GM12873 (cell line): ENCODE measurements at regions not wholly inside any gene's neighbourhood (a gene's known extent, or its start where the extent isn't known, plus 50 kb on each side); places are given as distances from the start of the nearest gene placed in this dataset.

Source experiments
- TF ChIP-seq, protein P1 (sequence below): IDR thresholded peaks from 2 replicates; pipeline ENCODE4 v1.5.1; 2012; ENCODE audit warnings: low read depth, mild to moderate bottlenecking, moderate library complexity, low read length, control low read depth; ENCODE audit not compliant: insufficient read depth; ENCODE audit errors: missing control alignments

DNA sequence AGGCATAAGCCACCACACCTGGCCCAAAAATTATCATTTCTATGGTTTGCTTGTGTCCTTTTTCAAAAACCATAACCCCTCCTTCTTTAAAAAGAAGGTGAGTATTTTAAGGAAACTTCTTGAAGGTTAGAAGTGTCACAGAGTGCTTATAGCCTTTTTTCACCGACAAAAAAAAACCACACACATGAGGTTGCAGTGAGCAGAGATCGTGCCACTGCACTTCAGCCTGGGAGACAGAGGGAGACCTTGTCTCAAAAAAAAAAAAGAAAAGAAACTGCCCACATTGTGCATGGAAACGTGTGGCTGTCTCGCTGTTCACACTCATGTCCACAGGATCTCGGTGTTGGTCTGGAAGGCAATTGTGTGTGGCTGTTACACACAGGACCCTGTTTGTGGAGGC is 157.4 kb upstream of the PFKP start:
- TF ChIP-seq, protein P1, sequence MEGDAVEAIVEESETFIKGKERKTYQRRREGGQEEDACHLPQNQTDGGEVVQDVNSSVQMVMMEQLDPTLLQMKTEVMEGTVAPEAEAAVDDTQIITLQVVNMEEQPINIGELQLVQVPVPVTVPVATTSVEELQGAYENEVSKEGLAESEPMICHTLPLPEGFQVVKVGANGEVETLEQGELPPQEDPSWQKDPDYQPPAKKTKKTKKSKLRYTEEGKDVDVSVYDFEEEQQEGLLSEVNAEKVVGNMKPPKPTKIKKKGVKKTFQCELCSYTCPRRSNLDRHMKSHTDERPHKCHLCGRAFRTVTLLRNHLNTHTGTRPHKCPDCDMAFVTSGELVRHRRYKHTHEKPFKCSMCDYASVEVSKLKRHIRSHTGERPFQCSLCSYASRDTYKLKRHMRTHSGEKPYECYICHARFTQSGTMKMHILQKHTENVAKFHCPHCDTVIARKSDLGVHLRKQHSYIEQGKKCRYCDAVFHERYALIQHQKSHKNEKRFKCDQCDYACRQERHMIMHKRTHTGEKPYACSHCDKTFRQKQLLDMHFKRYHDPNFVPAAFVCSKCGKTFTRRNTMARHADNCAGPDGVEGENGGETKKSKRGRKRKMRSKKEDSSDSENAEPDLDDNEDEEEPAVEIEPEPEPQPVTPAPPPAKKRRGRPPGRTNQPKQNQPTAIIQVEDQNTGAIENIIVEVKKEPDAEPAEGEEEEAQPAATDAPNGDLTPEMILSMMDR: no peak

DNA sequence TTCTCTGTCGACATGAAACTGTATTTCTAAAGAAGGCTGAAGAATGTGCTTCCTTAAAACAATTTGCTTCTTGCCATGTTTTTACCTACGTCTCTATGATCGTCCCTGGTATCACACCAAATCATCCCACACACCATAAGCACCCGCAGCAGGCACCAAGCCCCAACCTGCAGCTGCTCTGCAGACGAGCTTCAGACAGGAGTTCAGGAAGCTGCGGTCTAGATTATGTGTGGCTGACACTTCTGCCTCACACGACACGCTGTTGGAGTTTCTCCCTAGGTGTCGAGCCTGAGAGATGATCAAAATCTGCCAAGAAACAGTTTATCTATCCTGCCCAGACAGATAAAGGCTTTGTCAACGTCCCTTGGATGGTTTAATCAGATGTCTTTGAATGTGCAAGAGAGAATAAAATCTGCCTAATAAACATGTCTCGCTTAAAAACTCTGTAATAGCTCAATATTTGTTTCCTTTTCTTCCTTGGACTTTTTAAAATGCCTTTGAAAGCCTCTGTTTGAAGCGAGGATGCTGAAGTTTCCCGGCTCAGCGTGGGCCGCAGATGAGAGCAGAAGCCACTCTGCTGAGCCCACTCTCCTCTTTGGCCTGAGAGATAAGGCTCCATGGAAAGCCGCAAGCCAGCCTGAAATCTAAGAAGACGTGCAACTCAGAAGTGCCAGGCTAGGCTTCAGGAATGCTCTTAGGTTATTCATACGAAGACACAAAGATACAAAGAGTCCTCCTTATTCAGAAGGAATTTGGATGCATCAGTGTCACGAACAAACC is 158.3 kb upstream of the PFKP start:
- TF ChIP-seq, protein P1: no peak

DNA sequence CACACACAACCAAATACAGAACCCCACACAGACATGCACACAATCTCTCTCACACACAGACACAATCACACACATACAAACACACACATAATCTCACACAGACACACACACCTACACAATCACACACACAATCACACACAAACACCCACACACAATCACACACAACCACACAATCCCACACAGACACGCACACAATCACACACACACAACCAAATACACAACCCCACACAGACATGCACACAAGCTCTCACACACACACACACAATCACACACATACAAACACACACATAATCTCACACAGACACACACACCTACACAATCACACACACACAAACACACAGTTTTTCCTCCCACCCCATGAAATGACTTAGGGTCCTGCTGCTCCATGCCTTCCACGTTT is 160.4 kb upstream of the PFKP start:
- TF ChIP-seq, protein P1: no peak

DNA sequence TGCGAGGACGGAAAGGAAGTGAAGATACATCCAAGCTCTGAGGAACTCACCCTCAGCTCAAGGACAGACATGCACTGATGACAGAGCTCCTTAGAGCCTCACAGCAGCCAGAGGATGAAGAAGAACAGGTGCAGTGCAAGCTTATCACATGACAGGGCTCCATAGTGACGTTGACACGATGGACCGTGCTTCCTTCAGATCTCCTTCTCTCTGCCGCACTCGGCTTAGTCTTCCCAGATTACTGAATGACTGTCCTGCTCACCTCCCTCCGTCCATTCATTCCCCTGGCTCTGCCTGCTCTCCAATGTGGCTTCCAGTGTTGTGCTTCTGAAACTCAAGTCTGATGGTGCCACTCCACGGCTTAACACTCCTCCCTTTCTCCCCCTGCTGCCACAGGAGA is 161.5 kb upstream of the PFKP start:
- TF ChIP-seq, protein P1: no peak

DNA sequence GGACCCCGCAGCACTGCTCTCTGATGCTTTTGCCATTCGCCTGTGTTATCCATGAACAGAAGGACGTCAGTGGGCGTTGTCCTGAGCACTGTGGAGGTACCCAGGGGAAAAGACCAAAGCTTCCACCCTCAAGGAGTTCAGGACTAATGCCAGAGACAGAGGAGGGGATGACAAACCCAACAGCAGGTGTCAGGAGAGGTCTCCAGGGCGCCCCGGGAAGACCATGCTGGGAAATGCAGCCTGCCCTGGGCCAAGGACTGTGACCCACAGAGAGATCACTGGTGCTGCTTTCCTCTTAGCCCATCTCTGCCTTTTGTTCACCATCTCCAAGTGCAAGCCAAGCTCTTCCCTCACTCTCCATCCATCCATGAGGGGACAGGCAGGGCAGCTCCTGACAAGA is 166.8 kb upstream of the PFKP start:
- TF ChIP-seq, protein P1: no peak

DNA sequence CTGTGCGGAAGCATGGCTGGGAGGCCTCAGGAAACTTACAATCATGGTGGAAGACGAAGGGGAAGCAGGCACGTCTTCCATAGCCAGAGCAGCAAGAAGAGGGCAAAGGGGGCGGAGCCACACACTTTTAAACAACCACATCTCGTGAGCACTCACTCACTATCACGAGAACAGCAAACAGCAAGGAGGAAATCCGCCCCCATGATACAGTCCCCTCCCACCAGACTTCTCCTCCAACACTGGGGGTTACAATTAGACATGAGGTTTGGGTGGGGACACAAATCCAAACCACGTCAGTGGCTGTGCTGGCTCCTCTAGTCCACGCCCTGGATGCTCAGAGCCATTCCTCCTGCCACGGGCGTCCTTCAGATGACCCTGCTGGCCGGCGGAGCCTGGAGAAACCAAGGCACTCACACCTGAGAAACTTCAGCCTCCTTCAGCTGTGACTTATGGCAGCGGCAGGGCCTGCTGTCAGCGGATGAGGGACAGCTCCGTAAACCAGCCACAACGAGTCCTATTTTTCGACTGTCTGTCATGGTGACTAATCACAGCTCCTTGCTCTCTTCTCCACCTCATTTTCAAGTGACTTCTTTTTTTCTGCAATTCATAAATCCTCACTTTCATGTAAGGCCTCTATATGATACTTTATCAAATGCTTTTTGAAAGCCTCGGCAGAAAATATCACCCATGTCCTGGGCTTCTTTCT is 167.9 kb upstream of the PFKP start:
- TF ChIP-seq, protein P1: no peak

DNA sequence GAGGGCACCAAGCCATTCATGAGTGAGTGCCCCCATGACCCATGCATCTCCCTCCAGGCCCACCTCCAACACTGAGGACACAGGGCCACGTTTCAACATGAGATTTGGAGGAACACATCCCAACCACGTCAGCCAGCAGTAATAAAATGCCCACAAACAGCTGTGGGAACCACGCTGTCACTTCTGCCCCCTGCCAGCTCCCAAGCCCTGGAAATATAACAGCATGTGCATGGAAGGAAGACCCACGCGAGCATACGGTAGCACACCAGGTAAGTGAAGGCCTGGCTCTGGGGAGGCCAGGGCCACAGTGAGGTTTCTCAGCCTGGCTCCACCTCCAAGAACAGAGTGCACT is 168.9 kb upstream of the PFKP start:
- TF ChIP-seq, protein P1: no peak
